CD4-positive, alpha-beta T cell treated with Interleukin-12 subunit alpha and Interleukin-12 subunit beta, for 1 hour (primary cell): ENCODE measurements at regions not wholly inside any gene's neighbourhood (a gene's known extent, or its start where the extent isn't known, plus 50 kb on each side); places are given as distances from the start of the nearest gene placed in this dataset.

ENCODE experiments used
- DNase-seq: peaks from one replicate; pipeline ENCODE4 v3.0.0-alpha.2; 2020

GRCh38 chr22:48687606-48688005, 1140.1 kb downstream of the BRD1 start:
- DNase-seq: no peak

GRCh38 chr22:48686694-48687302, 1140.9 kb downstream of the BRD1 start:
- DNase-seq: no peak

GRCh38 chr22:48685767-48686166, 1141.9 kb downstream of the BRD1 start:
- DNase-seq: no peak

GRCh38 chr22:48683640-48684039, 1144.0 kb downstream of the BRD1 start:
- DNase-seq: no peak

GRCh38 chr22:48682504-48682903, 1145.2 kb downstream of the BRD1 start:
- DNase-seq: no peak

GRCh38 chr22:48680601-48681000, 1147.1 kb downstream of the BRD1 start:
- no peak for DNase-seq

- no peak for DNase-seq
These were observed 1147.8 kb downstream of the BRD1 start for GRCh38 chr22:48679656-48680555.

- DNase-seq: no peak
These were observed 1149.2 kb downstream of the BRD1 start for GRCh38 chr22:48678171-48679135.

- no peak for DNase-seq
These were observed 1150.1 kb downstream of the BRD1 start for GRCh38 chr22:48677621-48678020.

- no peak for DNase-seq
These were observed 1150.5 kb downstream of the BRD1 start for GRCh38 chr22:48677168-48677520.

GRCh38 chr22:48676266-48677167, 1151.2 kb downstream of the BRD1 start:
- no peak for DNase-seq

GRCh38 chr22:48675830-48676145, 1151.9 kb downstream of the BRD1 start:
- no peak for DNase-seq

- DNase-seq: no peak
These were observed 1152.4 kb downstream of the BRD1 start for GRCh38 chr22:48675141-48675829.

GRCh38 chr22:48673806-48674500, 1153.7 kb downstream of the BRD1 start:
- no peak for DNase-seq

- no peak for DNase-seq
These were observed 1155.3 kb downstream of the BRD1 start for GRCh38 chr22:48672387-48672786.

GRCh38 chr22:48670731-48671130, 1156.9 kb downstream of the BRD1 start:
- DNase-seq: no peak

- no peak for DNase-seq
These were observed 1157.5 kb downstream of the BRD1 start for GRCh38 chr22:48669986-48670716.

GRCh38 chr22:48669226-48669625, 1158.4 kb downstream of the BRD1 start:
- DNase-seq: no peak

- DNase-seq: no peak
These were observed 1160.4 kb downstream of the BRD1 start for GRCh38 chr22:48667289-48667688.

GRCh38 chr22:48666620-48667019, 1161.1 kb downstream of the BRD1 start:
- DNase-seq: no peak
